ENCODE measurements at regions not wholly inside any gene's neighbourhood (a gene's known extent, or its start where the extent isn't known, plus 50 kb on each side); places are given as distances from the start of the nearest gene placed in this dataset.

DNA sequence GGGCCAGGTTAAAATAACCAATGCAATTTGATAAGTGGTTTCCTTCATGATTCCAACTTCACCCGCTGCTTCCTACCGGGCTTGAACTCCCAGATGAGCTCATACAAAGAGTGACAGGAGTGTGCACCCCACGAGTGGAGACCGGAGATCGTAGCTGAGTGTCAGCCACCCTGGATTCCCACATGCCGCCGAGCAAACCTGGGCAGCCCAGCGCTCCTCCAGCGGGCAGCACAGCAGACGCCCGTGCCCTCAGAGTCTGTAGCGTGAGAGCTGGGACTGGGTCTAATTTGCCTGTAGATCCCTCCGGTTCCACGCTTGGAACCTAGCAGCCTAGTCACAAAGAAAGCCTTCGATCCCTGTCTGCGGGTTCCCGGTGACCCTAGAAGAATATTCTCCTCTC lies 476.1 kb upstream of the MGMT start:
- Histone ChIP-seq H3K4me2 (ENCODE audit: insufficient read depth, low read length) (no peak overlapping the region), H4K20me1 (replicated peaks; ENCODE audit: control insufficient read depth, insufficient read depth, low read length) (no peaks in the 10 kb centered on the region), H3K79me2 (ENCODE audit: control insufficient read depth, insufficient read depth, low read length) (no peaks in the 10 kb centered on the region), H3K9ac (ENCODE audit: insufficient read depth in 1 of 2, low read depth in 2 of 2, low read length in 2 of 2) (no peak overlapping the region), H3K27ac (ENCODE audit: extremely low read depth, low read depth, low read length) (no peak overlapping the region), H3K27me3 (ENCODE audit: control insufficient read depth in 2 of 2, insufficient read depth in 2 of 2, low read length in 2 of 2) (peaks cover 0 to 8% of the 10 kb centered on the region in 2 experiments; a peak in 2 of 5 replicates), H3K9me1 (ENCODE audit: control insufficient read depth, insufficient read depth, low read length) (no peaks in the 10 kb centered on the region), H3K4me3 (no peak overlapping the region), H3K36me3 (ENCODE audit: control insufficient read depth, insufficient read depth, low read length) (no peaks in the 10 kb centered on the region), H3K4me1 (replicated peaks in 1 of 2; ENCODE audit: control insufficient read depth in 2 of 2, insufficient read depth in 2 of 2, low read length in 2 of 2) (no peaks in the 10 kb centered on the region), H3K9me3 (replicated peaks; ENCODE audit: control insufficient read depth, insufficient read depth, low read depth, low read length) (no peaks in the 10 kb centered on the region), H2AFZ (ENCODE audit: low read depth, low read length) (no peak overlapping the region)
- in situ Hi-C loops (cut with MboI) = no loop called here
- CTCF ChIA-PET (ENCODE audit: low intra/inter-chr PET ratio) = no interaction called here
- intact Hi-C loops (cut with micrococcal nuclease) = no loop called here
- POLR2A ChIA-PET = no interaction called here
- 0% methylated on average over 15 of the region's 17 CpGs for WGBS (ENCODE audit: insufficient coverage, low coverage, missing lambda C conversion rate)
- BruUV-seq (replicated peaks) = no TSS peak
- DNase-seq (ENCODE audit: extremely low read depth in 1 of 4, low spot score in 3 of 4) (no peak), FAIRE-seq (no peak), ATAC-seq (no peak)
- TF ChIP-seq L3MBTL2 (IDR thresholded peaks at IDR 0.05) = no peak
- no peak for TF ChIP-seq ZNF436 (CRISPR knock-in tag; IDR thresholded peaks at IDR 0.05)
- TF ChIP-seq ZNF124 (CRISPR knock-in tag; IDR thresholded peaks at IDR 0.05) = no peak
- TF ChIP-seq KAT7 (CRISPR knock-in tag; IDR thresholded peaks at IDR 0.05; ENCODE audit: borderline replicate concordance) = no peak
- no peak for TF ChIP-seq FOXK2 (conservative IDR thresholded peaks at IDR 0.05 in 1 of 2, IDR thresholded peaks at IDR 0.05 in 1 of 2; ENCODE audit: low read depth in 2 of 2)
- no peak for TF ChIP-seq TAF15 (IDR thresholded peaks at IDR 0.05; ENCODE audit: low read depth, low read length)
- TF ChIP-seq POLR2AphosphoS2 (IDR thresholded peaks at IDR 0.05; ENCODE audit: low read length) = no peak
- no peak for TF ChIP-seq FOXK1 (CRISPR knock-in tag; IDR thresholded peaks at IDR 0.05; ENCODE audit: borderline replicate concordance)
- no peak for TF ChIP-seq CBX2 (IDR thresholded peaks at IDR 0.05; ENCODE audit: insufficient read depth, low read length, poor library complexity, severe bottlenecking)
- TF ChIP-seq ZNF57 (CRISPR knock-in tag; IDR thresholded peaks at IDR 0.05) = no peak
- TF ChIP-seq, protein P1, sequence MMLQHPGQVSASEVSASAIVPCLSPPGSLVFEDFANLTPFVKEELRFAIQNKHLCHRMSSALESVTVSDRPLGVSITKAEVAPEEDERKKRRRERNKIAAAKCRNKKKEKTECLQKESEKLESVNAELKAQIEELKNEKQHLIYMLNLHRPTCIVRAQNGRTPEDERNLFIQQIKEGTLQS (IDR thresholded peaks at IDR 0.05) = no peak
- TF ChIP-seq, protein P1 (CRISPR knock-in tag; conservative IDR thresholded peaks at IDR 0.05) = no peak
- TF ChIP-seq, protein P2, sequence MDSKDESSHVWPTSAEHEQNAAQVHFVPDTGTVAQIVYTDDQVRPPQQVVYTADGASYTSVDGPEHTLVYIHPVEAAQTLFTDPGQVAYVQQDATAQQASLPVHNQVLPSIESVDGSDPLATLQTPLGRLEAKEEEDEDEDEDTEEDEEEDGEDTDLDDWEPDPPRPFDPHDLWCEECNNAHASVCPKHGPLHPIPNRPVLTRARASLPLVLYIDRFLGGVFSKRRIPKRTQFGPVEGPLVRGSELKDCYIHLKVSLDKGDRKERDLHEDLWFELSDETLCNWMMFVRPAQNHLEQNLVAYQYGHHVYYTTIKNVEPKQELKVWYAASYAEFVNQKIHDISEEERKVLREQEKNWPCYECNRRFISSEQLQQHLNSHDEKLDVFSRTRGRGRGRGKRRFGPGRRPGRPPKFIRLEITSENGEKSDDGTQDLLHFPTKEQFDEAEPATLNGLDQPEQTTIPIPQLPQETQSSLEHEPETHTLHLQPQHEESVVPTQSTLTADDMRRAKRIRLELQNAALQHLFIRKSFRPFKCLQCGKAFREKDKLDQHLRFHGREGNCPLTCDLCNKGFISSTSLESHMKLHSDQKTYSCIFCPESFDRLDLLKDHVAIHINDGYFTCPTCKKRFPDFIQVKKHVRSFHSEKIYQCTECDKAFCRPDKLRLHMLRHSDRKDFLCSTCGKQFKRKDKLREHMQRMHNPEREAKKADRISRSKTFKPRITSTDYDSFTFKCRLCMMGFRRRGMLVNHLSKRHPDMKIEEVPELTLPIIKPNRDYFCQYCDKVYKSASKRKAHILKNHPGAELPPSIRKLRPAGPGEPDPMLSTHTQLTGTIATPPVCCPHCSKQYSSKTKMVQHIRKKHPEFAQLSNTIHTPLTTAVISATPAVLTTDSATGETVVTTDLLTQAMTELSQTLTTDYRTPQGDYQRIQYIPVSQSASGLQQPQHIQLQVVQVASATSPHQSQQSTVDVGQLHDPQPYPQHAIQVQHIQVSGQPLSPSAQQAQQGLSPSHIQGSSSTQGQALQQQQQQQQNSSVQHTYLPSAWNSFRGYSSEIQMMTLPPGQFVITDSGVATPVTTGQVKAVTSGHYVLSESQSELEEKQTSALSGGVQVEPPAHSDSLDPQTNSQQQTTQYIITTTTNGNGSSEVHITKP (IDR thresholded peaks at IDR 0.05; ENCODE audit: partially characterized antibody) = no peak
- no peak for TF ChIP-seq HSF4 (CRISPR knock-in tag; IDR thresholded peaks at IDR 0.05; ENCODE audit: borderline replicate concordance)
- TF ChIP-seq ZNF134 (CRISPR knock-in tag; conservative IDR thresholded peaks at IDR 0.05) = no peak
- TF ChIP-seq, protein P3, sequence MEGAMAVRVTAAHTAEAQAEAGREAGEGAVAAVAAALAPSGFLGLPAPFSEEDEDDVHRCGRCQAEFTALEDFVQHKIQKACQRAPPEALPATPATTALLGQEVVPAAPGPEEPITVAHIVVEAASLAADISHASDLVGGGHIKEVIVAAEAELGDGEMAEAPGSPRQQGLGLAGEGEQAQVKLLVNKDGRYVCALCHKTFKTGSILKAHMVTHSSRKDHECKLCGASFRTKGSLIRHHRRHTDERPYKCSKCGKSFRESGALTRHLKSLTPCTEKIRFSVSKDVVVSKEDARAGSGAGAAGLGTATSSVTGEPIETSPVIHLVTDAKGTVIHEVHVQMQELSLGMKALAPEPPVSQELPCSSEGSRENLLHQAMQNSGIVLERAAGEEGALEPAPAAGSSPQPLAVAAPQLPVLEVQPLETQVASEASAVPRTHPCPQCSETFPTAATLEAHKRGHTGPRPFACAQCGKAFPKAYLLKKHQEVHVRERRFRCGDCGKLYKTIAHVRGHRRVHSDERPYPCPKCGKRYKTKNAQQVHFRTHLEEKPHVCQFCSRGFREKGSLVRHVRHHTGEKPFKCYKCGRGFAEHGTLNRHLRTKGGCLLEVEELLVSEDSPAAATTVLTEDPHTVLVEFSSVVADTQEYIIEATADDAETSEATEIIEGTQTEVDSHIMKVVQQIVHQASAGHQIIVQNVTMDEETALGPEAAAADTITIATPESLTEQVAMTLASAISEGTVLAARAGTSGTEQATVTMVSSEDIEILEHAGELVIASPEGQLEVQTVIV (CRISPR knock-in tag; IDR thresholded peaks at IDR 0.05; ENCODE audit: borderline replicate concordance) = no peak
- no peak for TF ChIP-seq ZNF778 (CRISPR knock-in tag; IDR thresholded peaks at IDR 0.05)
- TF ChIP-seq BDP1 (IDR thresholded peaks at IDR 0.05; ENCODE audit: insufficient read depth, insufficient read length) = no peak
- TF ChIP-seq ATF7 (IDR thresholded peaks at IDR 0.05) = no peak

Data from K562 (cell line).